ENCODE measurements at regions not wholly inside any gene's neighbourhood (a gene's known extent, or its start where the extent isn't known, plus 50 kb on each side); places are given as distances from the start of the nearest gene placed in this dataset.

- no peak for DNase-seq
These were observed 543.1 kb downstream of the GBA3 start for GRCh38 chr4:23235628-23236390.

GRCh38 chr4:23234716-23235115 is 542.0 kb downstream of the GBA3 start:
- no peak for DNase-seq

- DNase-seq, result no peak
These were observed 541.3 kb downstream of the GBA3 start for GRCh38 chr4:23234018-23234417.

- no peak for DNase-seq
These were observed 540.9 kb downstream of the GBA3 start for GRCh38 chr4:23233596-23233995.

GRCh38 chr4:23232987-23233386 is 540.2 kb downstream of the GBA3 start:
- no peak for DNase-seq

- DNase-seq, result no peak
These were observed 532.8 kb downstream of the GBA3 start for GRCh38 chr4:23225564-23225963.

- no peak for DNase-seq
These were observed 532.1 kb downstream of the GBA3 start for GRCh38 chr4:23224684-23225420.

- DNase-seq, result no peak
These were observed 528.2 kb downstream of the GBA3 start for GRCh38 chr4:23220911-23221310.

- no peak for DNase-seq
These were observed 527.2 kb downstream of the GBA3 start for GRCh38 chr4:23219779-23220408.

GRCh38 chr4:23213198-23213597 is 520.5 kb downstream of the GBA3 start:
- no peak for DNase-seq

- DNase-seq, result no peak
These were observed 519.8 kb downstream of the GBA3 start for GRCh38 chr4:23212558-23212957.

- no peak for DNase-seq
These were observed 514.3 kb downstream of the GBA3 start for GRCh38 chr4:23207059-23207458.

- DNase-seq, result no peak
These were observed 510.0 kb downstream of the GBA3 start for GRCh38 chr4:23202712-23203247.

GRCh38 chr4:23194751-23195150 is 502.0 kb downstream of the GBA3 start:
- DNase-seq, result no peak

GRCh38 chr4:23174179-23174578 is 481.4 kb downstream of the GBA3 start:
- DNase-seq, result no peak

- DNase-seq, result no peak
These were observed 479.2 kb downstream of the GBA3 start for GRCh38 chr4:23171976-23172375.

GRCh38 chr4:23169608-23170311 is 477.0 kb downstream of the GBA3 start:
- DNase-seq, result no peak

GRCh38 chr4:23166919-23167318 is 474.2 kb downstream of the GBA3 start:
- no peak for DNase-seq

- DNase-seq, result no peak
These were observed 473.7 kb downstream of the GBA3 start for GRCh38 chr4:23166407-23166806.

GRCh38 chr4:23165669-23166068 is 472.9 kb downstream of the GBA3 start:
- DNase-seq, result no peak

GRCh38 chr4:23163647-23164436 is 471.1 kb downstream of the GBA3 start:
- DNase-seq, result no peak

GRCh38 chr4:23162275-23162674 is 469.5 kb downstream of the GBA3 start:
- DNase-seq, result no peak

All from activated T-cell treated with anti-CD3 and anti-CD28 coated beads for 4 hours (primary cell).